ENCODE measurements at regions not wholly inside any gene's neighbourhood (a gene's known extent, or its start where the extent isn't known, plus 50 kb on each side); places are given as distances from the start of the nearest gene placed in this dataset.

DNA sequence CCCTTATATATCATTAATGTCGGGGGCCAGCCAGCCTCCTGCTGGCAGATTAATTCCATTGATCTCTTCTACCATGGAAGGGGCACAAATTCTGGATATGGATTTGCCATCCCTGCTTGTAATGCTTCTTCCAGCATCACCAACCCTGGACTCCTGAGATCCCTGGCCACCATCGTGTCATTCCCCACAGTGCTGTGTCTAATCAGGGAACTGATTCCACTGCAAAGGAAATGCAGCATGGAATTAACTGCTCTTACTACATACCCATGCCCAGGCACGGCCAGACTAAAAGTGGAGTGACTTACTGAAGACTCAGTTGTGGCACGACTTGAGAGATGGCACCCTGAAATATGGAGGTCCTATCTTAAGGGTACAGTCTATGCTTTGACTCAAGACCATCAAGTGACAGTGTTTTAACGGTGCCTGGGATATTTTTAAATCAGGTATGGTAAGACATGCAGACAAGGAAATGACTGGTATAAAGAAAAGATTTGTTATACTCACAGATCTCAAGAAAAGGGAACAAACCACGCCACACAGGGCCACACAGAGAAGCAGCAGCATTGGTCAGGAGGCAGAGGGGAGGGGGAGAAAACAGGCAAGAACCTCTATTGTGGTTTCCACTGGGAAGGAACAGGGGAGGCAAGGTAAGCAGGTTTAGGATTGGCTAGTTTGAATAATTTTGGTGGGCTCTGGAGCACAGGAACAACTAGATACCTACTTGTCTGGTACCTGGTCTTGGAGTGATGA is 65.1 kb downstream of the IGLL5 start:
- no peak for DNase-seq
- no peaks in the 10 kb centered on the region for H3K36me3 ChIP-seq
- H3K4me1 ChIP-seq: peaks cover 0 to 44% (median 20%) of the 10 kb centered on the region in 6 donors
- WGBS, 5 donors: 53 to 69% (median 55%) methylated on average over 6 of the region's 6 CpGs
- no peak for TF ChIP-seq POLR2A (IDR thresholded peaks at IDR 0.05)
- no peak for TF ChIP-seq POLR2AphosphoS5 (IDR thresholded peaks at IDR 0.05)
- TF ChIP-seq, protein P1, sequence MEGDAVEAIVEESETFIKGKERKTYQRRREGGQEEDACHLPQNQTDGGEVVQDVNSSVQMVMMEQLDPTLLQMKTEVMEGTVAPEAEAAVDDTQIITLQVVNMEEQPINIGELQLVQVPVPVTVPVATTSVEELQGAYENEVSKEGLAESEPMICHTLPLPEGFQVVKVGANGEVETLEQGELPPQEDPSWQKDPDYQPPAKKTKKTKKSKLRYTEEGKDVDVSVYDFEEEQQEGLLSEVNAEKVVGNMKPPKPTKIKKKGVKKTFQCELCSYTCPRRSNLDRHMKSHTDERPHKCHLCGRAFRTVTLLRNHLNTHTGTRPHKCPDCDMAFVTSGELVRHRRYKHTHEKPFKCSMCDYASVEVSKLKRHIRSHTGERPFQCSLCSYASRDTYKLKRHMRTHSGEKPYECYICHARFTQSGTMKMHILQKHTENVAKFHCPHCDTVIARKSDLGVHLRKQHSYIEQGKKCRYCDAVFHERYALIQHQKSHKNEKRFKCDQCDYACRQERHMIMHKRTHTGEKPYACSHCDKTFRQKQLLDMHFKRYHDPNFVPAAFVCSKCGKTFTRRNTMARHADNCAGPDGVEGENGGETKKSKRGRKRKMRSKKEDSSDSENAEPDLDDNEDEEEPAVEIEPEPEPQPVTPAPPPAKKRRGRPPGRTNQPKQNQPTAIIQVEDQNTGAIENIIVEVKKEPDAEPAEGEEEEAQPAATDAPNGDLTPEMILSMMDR (IDR thresholded peaks at IDR 0.05 in 8 of 11, conservative IDR thresholded peaks at IDR 0.05 in 3 of 11): no peak
- H3K4me3 ChIP-seq: no peak overlapping the region
- intact Hi-C loops (cut with DNase I; ENCODE audit: low total_unique reads): no loop called here
- H3K27me3 ChIP-seq (replicated peaks in 1 of 7): peaks cover 0 to 40% (median 0%) of the 10 kb centered on the region in 7 donors
- H3K9me3 ChIP-seq: peaks cover 0 to 3% (median 0%) of the 10 kb centered on the region in 8 donors
- peak overlapping the region in 4 of 8 donors; percentile 9 to 48 (median 24) for H3K27ac ChIP-seq

DNA sequence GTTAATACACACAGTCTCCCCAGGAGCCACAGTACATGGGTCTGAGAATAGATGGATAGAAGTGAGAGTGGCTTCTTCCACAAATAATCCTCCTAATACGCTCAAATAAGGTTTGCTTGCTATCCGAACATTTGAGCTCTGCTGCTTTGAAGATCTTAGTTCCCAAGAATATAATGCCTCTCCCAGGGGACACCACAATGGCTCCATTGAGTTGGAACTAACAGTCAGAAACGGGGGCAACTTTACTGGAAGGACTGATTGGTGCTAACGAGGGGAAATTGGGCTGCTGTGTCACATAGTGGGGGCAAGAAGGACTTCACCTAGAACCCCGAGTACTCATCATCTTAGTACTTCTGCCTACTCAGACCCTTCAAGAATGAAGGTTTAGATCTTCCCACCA is 66.2 kb downstream of the IGLL5 start:
- DNase-seq: no peak
- H3K9me3 ChIP-seq: peaks cover 0 to 3% (median 0%) of the 10 kb centered on the region in 8 donors
- peaks cover 0 to 40% (median 0%) of the 10 kb centered on the region in 7 donors for H3K27me3 ChIP-seq (replicated peaks in 1 of 7)
- peaks cover 0 to 43% (median 20%) of the 10 kb centered on the region in 6 donors for H3K4me1 ChIP-seq
- 54 to 74% (median 67%) methylated on average over 5 of the region's 5 CpGs for WGBS, 5 donors
- H3K27ac ChIP-seq: peak overlapping the region in 3 of 8 donors; percentile 18 to 34 (median 26)
- H3K36me3 ChIP-seq: no peaks in the 10 kb centered on the region
- no peak for TF ChIP-seq POLR2A (IDR thresholded peaks at IDR 0.05)
- TF ChIP-seq, protein P1 (IDR thresholded peaks at IDR 0.05 in 8 of 11, conservative IDR thresholded peaks at IDR 0.05 in 3 of 11): no peak
- TF ChIP-seq POLR2AphosphoS5 (IDR thresholded peaks at IDR 0.05): no peak
- intact Hi-C loops (cut with DNase I; ENCODE audit: low total_unique reads): no loop called here
- no peak overlapping the region for H3K4me3 ChIP-seq

DNA sequence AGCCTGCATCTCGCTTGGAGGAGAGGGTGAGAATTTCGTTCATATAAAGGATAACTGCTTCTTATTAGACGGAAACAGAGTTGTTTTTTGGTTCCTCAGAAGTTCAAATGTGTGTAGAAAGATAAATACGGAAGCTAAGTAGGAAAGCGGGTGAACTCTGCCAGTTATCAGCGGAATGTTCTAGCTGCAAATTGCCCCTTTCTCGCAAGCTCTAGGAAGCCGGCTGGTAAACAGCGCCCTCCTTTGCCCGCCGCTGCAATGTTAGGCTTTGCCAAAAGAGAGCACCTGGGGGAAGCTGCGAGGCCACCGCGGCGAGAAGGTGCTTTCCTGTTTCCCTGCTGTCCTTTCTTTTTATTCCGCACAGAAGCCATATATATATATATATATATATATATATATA is 67.0 kb downstream of the IGLL5 start:
- 6 to 9% (median 7%) methylated on average over 16 of the region's 16 CpGs for WGBS, 5 donors
- peak; percentile 90 for DNase-seq
- TF ChIP-seq, protein P1 (IDR thresholded peaks at IDR 0.05 in 8 of 11, conservative IDR thresholded peaks at IDR 0.05 in 3 of 11): peak; percentile 15 to 63 (median 38)
- peak in 2 of 3 donors; percentile 23 to 38 for TF ChIP-seq POLR2AphosphoS5 (IDR thresholded peaks at IDR 0.05)
- TF ChIP-seq POLR2A (IDR thresholded peaks at IDR 0.05): no peak
- Histone ChIP-seq H3K4me3 (no peak overlapping the region), H3K4me1 (peaks cover 0 to 50% (median 20%) of the 10 kb centered on the region in 6 donors), H3K36me3 (no peaks in the 10 kb centered on the region), H3K27me3 (replicated peaks in 1 of 7) (peaks cover 0 to 40% (median 0%) of the 10 kb centered on the region in 7 donors), H3K9me3 (peaks cover 0 to 3% (median 0%) of the 10 kb centered on the region in 8 donors), H3K27ac (peak overlapping the region in 2 of 8 donors; percentile 18 to 34)
- intact Hi-C loops (cut with DNase I; ENCODE audit: low total_unique reads): loop anchor here (5.0 kb wide), 1 partner anchor 107 kb away; no protein-coding TSS in a partner anchor

DNA sequence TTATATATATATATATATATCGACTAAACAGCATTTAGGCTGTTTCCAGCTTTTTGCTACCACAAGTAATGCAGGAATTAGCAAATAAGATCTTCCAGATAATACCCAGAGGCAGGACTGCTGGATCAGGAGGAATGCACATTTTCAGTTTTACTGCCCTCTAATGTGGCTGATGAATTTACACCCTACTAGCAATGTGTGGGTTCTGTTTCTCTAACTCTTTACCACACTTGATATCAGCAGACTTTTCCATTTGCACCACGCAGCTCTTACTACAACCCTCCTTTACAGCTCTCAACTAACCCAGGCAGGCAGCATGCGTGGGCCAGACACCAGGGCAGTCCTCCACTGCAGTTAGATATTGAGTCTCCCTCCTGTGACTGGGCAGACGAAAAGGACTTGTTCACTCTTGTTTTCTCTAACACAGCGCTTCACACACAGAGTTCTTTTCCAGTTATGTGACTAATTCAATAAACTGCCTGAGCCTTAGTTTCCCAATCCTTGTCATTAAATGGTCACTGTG is 67.7 kb downstream of the IGLL5 start:
- Histone ChIP-seq H3K27ac (peak overlapping the region in 1 of 8 donors; percentile 3), H3K36me3 (no peaks in the 10 kb centered on the region), H3K9me3 (peaks cover 0 to 3% (median 0%) of the 10 kb centered on the region in 8 donors), H3K4me3 (no peak overlapping the region), H3K4me1 (peaks cover 0 to 50% (median 19%) of the 10 kb centered on the region in 6 donors), H3K27me3 (replicated peaks in 1 of 7) (peaks cover 0 to 40% (median 0%) of the 10 kb centered on the region in 7 donors)
- intact Hi-C loops (cut with DNase I; ENCODE audit: low total_unique reads): loop anchor here (5.0 kb wide), 1 partner anchor 108 kb away; no protein-coding TSS in a partner anchor
- 54 to 71% (median 62%) methylated on average over 5 of the region's 5 CpGs for WGBS, 5 donors
- no peak for TF ChIP-seq POLR2A (IDR thresholded peaks at IDR 0.05)
- no peak for TF ChIP-seq POLR2AphosphoS5 (IDR thresholded peaks at IDR 0.05)
- TF ChIP-seq, protein P1 (IDR thresholded peaks at IDR 0.05 in 8 of 11, conservative IDR thresholded peaks at IDR 0.05 in 3 of 11): no peak
- no peak for DNase-seq
